Endothelial cell (in vitro differentiated cells): ENCODE measurements at regions not wholly inside any gene's neighbourhood (a gene's known extent, or its start where the extent isn't known, plus 50 kb on each side); places are given as distances from the start of the nearest gene placed in this dataset.

Source experiments
- DNase-seq: peaks from one replicate; pipeline ENCODE4 v3.0.0; 2021; ENCODE audit warnings: low spot score
- H3K27ac Mint-ChIP-seq: one replicate; pipeline ENCODE4 v1.8.0; 2021; ENCODE audit warnings: mixed read lengths, inconsistent platforms; ENCODE audit not compliant: unreplicated experiment
- H3K27me3 Mint-ChIP-seq: one replicate; pipeline ENCODE4 v1.8.0; 2021; ENCODE audit warnings: mild to moderate bottlenecking, moderate library complexity, mixed read lengths, inconsistent platforms; ENCODE audit not compliant: unreplicated experiment
- H3K36me3 Mint-ChIP-seq: one replicate; pipeline ENCODE4 v1.8.0; 2021; ENCODE audit warnings: mild to moderate bottlenecking, low read depth, mixed read lengths, inconsistent platforms; ENCODE audit not compliant: unreplicated experiment
- H3K4me1 Mint-ChIP-seq: one replicate; pipeline ENCODE4 v1.8.0; 2021; ENCODE audit warnings: mild to moderate bottlenecking, mixed read lengths, inconsistent platforms; ENCODE audit not compliant: unreplicated experiment
- H3K4me3 Mint-ChIP-seq: one replicate; pipeline ENCODE4 v1.8.0; 2021; ENCODE audit warnings: mild to moderate bottlenecking, mixed read lengths, inconsistent platforms; ENCODE audit not compliant: unreplicated experiment
- H3K9me3 Mint-ChIP-seq: one replicate; pipeline ENCODE4 v1.8.0; 2021; ENCODE audit warnings: mixed read lengths, inconsistent platforms; ENCODE audit not compliant: unreplicated experiment
- CTCF ChIP-seq: fragments of 200-600 bp; sonication (generic); IDR thresholded peaks from one replicate; pipeline ENCODE4 v1.5.0; 2021; ENCODE audit warnings: antibody characterized with exemption; ENCODE audit not compliant: unreplicated experiment

- no peak overlapping the region for H3K4me3 Mint-ChIP-seq
- H3K27me3 Mint-ChIP-seq, result peaks cover 8% of the 10 kb centered on the region
- TF ChIP-seq CTCF, result no peak
- DNase-seq, result no peak
- H3K36me3 Mint-ChIP-seq, result no peaks in the 10 kb centered on the region
- H3K9me3 Mint-ChIP-seq, result no peaks in the 10 kb centered on the region
- no peaks in the 10 kb centered on the region for H3K4me1 Mint-ChIP-seq
- H3K27ac Mint-ChIP-seq, result no peak overlapping the region
Measured at GRCh38 chr11:8317159-8317558, 53.5 kb upstream of the LMO1 start.

GRCh38 chr11:8315954-8316353, 52.3 kb upstream of the LMO1 start:
- no peaks in the 10 kb centered on the region for H3K4me1 Mint-ChIP-seq
- no peak for DNase-seq
- no peaks in the 10 kb centered on the region for H3K9me3 Mint-ChIP-seq
- no peak overlapping the region for H3K27ac Mint-ChIP-seq
- no peak overlapping the region for H3K4me3 Mint-ChIP-seq
- no peaks in the 10 kb centered on the region for H3K36me3 Mint-ChIP-seq
- peaks cover 7% of the 10 kb centered on the region for H3K27me3 Mint-ChIP-seq
- TF ChIP-seq CTCF, result no peak

GRCh38 chr11:8315463-8315862, 51.8 kb upstream of the LMO1 start:
- Mint-ChIP-seq H3K36me3 (no peaks in the 10 kb centered on the region), H3K27me3 (peaks cover 6% of the 10 kb centered on the region), H3K4me1 (no peaks in the 10 kb centered on the region), H3K9me3 (no peaks in the 10 kb centered on the region), H3K27ac (no peak overlapping the region), H3K4me3 (no peak overlapping the region)
- no peak for TF ChIP-seq CTCF
- DNase-seq, result no peak

GRCh38 chr11:8314916-8315315, 51.2 kb upstream of the LMO1 start:
- DNase-seq, result no peak
- Mint-ChIP-seq H3K4me3 (no peak overlapping the region), H3K4me1 (no peaks in the 10 kb centered on the region), H3K9me3 (no peaks in the 10 kb centered on the region), H3K27me3 (peaks cover 5% of the 10 kb centered on the region), H3K27ac (no peak overlapping the region), H3K36me3 (no peaks in the 10 kb centered on the region)
- TF ChIP-seq CTCF, result no peak

GRCh38 chr11:8313504-8314090, 49.9 kb upstream of the LMO1 start:
- H3K4me3 Mint-ChIP-seq, result no peak overlapping the region
- no peaks in the 10 kb centered on the region for H3K9me3 Mint-ChIP-seq
- no peaks in the 10 kb centered on the region for H3K36me3 Mint-ChIP-seq
- H3K4me1 Mint-ChIP-seq, result no peaks in the 10 kb centered on the region
- DNase-seq, result no peak
- no peak overlapping the region for H3K27ac Mint-ChIP-seq
- TF ChIP-seq CTCF, result no peak
- H3K27me3 Mint-ChIP-seq, result peaks cover 3% of the 10 kb centered on the region
